Fibroblast of pulmonary artery (primary cell): ENCODE measurements at regions not wholly inside any gene's neighbourhood (a gene's known extent, or its start where the extent isn't known, plus 50 kb on each side); places are given as distances from the start of the nearest gene placed in this dataset.

Experiments
- DNase-seq: peaks from one replicate; pipeline ENCODE4 v3.0.0-alpha.2; 2010; ENCODE audit warnings: low read depth
- H3K4me3 ChIP-seq: replicated peaks from 2 replicates; pipeline ENCODE4 v1.5.1; 2011; ENCODE audit warnings: low read depth, mild to moderate bottlenecking, control low read depth, low read length, moderate library complexity
- TF ChIP-seq, protein P1 (sequence below): IDR thresholded peaks from 2 replicates; pipeline ENCODE4 v1.5.1; 2011; ENCODE audit warnings: mild to moderate bottlenecking, control low read depth, low read length, inconsistent platforms; ENCODE audit errors: missing control alignments

DNA sequence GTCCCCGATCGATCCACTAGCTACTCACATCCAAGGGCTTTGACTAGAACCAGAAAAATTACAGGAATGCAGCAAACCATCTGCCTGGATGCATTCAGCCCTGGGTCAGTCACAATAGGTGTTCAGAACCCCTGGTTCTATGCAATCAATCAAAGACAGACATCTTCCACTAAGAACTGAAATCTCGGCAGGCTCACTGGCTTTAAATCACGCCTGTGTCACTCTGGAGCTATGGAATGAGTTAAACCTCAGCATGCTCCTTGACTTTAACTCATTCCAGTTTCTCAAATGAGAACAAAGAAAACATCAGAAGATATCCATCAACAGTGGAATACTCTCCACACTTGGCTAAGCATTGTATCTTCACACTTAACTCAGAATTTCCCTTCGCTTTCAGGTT, 68.1 kb upstream of the SPTBN1 start:
- no peak for DNase-seq
- TF ChIP-seq, protein P1, sequence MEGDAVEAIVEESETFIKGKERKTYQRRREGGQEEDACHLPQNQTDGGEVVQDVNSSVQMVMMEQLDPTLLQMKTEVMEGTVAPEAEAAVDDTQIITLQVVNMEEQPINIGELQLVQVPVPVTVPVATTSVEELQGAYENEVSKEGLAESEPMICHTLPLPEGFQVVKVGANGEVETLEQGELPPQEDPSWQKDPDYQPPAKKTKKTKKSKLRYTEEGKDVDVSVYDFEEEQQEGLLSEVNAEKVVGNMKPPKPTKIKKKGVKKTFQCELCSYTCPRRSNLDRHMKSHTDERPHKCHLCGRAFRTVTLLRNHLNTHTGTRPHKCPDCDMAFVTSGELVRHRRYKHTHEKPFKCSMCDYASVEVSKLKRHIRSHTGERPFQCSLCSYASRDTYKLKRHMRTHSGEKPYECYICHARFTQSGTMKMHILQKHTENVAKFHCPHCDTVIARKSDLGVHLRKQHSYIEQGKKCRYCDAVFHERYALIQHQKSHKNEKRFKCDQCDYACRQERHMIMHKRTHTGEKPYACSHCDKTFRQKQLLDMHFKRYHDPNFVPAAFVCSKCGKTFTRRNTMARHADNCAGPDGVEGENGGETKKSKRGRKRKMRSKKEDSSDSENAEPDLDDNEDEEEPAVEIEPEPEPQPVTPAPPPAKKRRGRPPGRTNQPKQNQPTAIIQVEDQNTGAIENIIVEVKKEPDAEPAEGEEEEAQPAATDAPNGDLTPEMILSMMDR = no peak
- no peak overlapping the region for H3K4me3 ChIP-seq

DNA sequence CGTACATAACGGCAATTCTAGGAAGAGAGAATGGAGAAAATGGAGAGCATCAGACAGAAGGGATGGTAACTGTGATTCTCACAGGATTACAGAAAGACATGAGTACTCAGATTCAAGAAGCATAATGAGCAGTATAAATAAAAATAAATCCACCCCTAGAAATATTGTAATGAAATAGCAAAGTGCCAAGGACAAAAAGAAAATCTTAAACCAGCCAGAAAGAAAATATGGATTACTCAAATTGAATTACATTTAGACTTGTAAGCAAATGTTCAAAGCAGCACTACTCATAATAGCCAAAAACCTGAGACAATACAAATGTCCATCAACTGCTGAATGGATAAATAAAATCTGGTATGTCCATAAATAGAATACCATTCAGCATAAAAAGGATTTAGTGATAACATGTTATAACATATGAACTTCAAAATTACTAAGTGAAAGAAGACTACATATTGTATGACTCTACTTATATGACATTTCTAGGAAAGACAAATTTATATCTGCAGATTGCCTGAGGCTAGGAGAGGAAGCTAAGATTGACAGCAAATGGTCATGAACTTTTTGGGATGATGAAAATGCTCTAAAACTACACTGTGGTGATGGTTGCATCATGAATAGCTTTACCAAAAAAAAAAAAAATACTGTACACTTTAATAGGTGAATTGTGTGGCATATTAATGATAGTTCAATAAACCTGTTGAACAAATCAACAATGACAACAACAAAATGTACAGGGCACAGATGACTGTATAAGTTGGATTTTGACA, 63.4 kb upstream of the SPTBN1 start:
- TF ChIP-seq, protein P1 = no peak
- no peak overlapping the region for H3K4me3 ChIP-seq
- no peak for DNase-seq

DNA sequence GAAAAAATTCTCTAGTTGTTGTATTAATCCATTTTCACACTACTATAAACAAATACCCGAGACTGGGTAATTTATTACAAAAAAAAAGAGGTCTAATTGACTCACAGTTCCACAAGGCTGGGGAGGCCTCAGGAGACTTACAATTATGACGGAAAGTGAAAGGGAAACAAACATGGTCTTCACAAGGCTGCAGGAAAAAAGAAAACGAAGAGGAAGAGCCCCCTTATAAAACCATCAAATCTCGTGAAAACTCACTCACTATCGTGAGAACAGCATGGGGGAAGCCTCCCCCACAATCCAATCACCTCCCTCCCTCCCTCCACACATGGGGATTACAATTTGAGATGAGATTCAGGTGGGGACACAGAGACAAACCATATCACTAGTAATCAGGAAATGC, 61.7 kb upstream of the SPTBN1 start:
- TF ChIP-seq, protein P1 = no peak
- no peak overlapping the region for H3K4me3 ChIP-seq
- no peak for DNase-seq

DNA sequence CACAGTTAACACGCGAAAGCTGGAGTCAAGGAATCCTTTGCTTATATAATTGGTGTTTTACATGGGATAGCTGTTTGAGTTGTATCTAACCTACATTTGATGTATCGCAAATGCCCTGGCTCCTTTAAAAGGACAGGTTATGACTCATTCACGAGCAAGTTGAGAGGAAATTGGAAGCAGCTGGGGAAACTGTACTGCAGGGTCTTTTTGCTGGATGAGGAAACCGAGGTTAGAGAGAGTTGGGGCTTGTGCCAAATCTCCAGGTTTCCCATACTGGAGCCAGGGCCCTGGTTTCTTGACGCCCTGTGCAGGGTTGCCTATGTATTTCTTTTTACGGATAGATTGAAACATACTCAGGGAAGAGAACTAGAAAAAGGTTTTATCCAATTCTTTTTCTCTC, 60.0 kb upstream of the SPTBN1 start:
- DNase-seq = peak; percentile 66
- no peak overlapping the region for H3K4me3 ChIP-seq
- TF ChIP-seq, protein P1 = no peak

DNA sequence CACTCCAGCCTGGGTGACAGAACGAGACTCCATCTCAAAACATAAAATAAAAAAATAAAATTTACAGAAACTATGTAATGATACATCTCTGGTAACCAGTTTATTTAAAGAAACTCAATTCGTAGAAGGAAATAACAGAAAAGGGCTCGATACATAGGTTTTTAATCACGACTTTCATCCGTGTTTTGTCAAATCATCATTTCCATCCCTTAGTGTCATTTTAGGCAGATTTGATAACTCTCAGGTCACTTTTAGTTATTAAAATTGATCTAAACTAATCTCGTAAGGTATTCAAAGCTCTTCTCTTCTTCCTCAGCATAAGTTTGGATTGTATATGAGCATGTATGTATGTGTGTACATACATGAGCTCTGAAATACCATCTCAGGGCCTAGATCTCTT, 59.3 kb upstream of the SPTBN1 start:
- H3K4me3 ChIP-seq = no peak overlapping the region
- TF ChIP-seq, protein P1 = no peak
- DNase-seq = no peak

DNA sequence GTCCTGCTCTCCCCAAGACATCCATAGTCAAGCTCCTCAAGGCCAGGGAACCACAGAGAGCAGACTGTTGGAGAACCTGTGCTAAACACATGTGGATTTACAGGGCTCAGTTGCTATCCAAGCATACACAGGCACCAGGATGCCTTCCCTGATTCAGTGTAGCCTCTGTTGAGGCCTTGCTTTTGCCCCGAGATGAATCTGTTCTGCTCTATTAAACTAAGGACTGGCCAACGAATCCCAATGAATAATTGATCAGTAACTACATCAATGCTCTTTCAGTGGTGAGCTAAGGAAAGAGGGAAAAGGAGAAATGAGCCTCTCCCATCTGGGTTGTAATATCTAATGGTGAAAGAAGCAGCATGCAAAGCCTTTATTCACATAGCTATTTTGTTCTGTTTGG, 58.7 kb upstream of the SPTBN1 start:
- TF ChIP-seq, protein P1 = no peak
- DNase-seq = no peak
- H3K4me3 ChIP-seq = no peak overlapping the region

DNA sequence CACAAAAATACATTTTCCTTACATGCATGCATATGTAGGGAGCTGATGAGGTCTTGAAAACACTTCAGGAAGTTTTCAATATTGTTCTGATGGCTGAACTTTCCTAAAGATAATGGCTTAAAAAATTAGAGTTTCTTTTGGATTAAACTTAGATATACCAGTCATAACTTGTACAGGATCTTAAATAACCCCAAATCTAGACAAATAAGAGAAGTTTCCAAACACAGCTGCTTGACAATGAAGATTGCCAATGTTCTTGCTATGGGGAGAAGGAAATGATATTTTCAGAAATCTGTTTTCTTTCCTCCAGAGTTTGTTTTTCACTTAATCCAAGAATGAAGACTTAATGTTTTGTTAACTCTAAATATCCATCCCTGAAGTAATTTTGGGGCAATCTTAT, 54.6 kb upstream of the SPTBN1 start:
- DNase-seq = no peak
- TF ChIP-seq, protein P1 = no peak
- no peak overlapping the region for H3K4me3 ChIP-seq
